Keratinocyte (primary cell): ENCODE measurements at regions not wholly inside any gene's neighbourhood (a gene's known extent, or its start where the extent isn't known, plus 50 kb on each side); places are given as distances from the start of the nearest gene placed in this dataset.

Experiments used
- CTCF ChIP-seq, 3 experiments: IDR thresholded peaks in 1 of 3; conservative IDR thresholded peaks in 1 of 3; optimal IDR thresholded peaks in 1 of 3; 2 replicates in 2 of 3; 3 replicates in 1 of 3; pipeline versions ENCODE3 to v1.5.1; 2011; ENCODE audit warnings: low read length in 3 of 3, mild to moderate bottlenecking in 3 of 3, moderate library complexity in 2 of 3, control low read depth in 1 of 3, inconsistent platforms in 1 of 3; ENCODE audit not compliant: insufficient read depth in 2 of 3; ENCODE audit errors: extremely low read depth in 1 of 3
- EZH2 ChIP-seq: IDR thresholded peaks from one replicate; pipeline ENCODE4 v1.6.1; 2012; ENCODE audit warnings: inconsistent platforms, mild to moderate bottlenecking, low read length, moderate library complexity

- no peak for TF ChIP-seq CTCF (optimal IDR thresholded peaks at IDR 0.05 in 1 of 3, IDR thresholded peaks at IDR 0.05 in 1 of 3, conservative IDR thresholded peaks at IDR 0.05 in 1 of 3; ENCODE audit: extremely low read depth in 1 of 3, insufficient read depth in 2 of 3, low read length in 3 of 3)
- TF ChIP-seq EZH2, result no peak
These were observed 241.8 kb upstream of the ATP2B1 start for GRCh38 chr12:89950421-89950820.
